HepG2 (cell line): ENCODE measurements at regions not wholly inside any gene's neighbourhood (a gene's known extent, or its start where the extent isn't known, plus 50 kb on each side); places are given as distances from the start of the nearest gene placed in this dataset.

Experiments
- ATAC-seq: fragments of 200-7000 bp; cut with Tn5 transposase; 3 replicates; pipeline ENCODE4 v1.9.1; 2020; ENCODE audit warnings: mild to moderate bottlenecking, moderate library complexity
- BruUV-seq: library from RNA; stranded (reverse); fragments of 400-500 nt; replicated peaks from 2 replicates; lab custom pipeline; 2021; lab: Mats Ljungman, UMichigan
- CTCF ChIA-PET: fragments of 300-600 bp; formaldehyde crosslinking; extraction: SDS; loops from one replicate; lab custom pipeline; 2021; ENCODE audit warnings: low total read pairs, inconsistent platforms, low intra/inter-chr PET ratio; lab: Yijun Ruan, JAX
- POLR2A ChIA-PET: fragments of 350-600 bp; sonication (Branson Sonifier 250); formaldehyde crosslinking; loops from one replicate; lab custom pipeline; 2020; ENCODE audit warnings: antibody characterized with exemption, inconsistent platforms; lab: Yijun Ruan, JAX
- DNase-seq: peaks from one replicate; pipeline ENCODE4 v3.0.0-alpha.2; 2015; ENCODE audit warnings: low spot score
- FAIRE-seq: peaks from 3 replicates; lab custom pipeline; 2011; peaks lifted over from hg19 to GRCh38; lab: Jason Lieb, UNC
- H2AFZ ChIP-seq: one replicate; pipeline ENCODE4 v1.6.1; 2011; ENCODE audit warnings: low read length, inconsistent platforms
- H3K27ac ChIP-seq: fragments of 300-600 bp; 3 replicates; pipeline ENCODE4 v1.8.0; 2011; ENCODE audit warnings: mixed run types, mild to moderate bottlenecking, mixed read lengths, low read length, inconsistent platforms; ENCODE audit not compliant: insufficient read depth; ENCODE audit errors: extremely low read length
- H3K27me3 ChIP-seq, 2 experiments: fragments of 200-600 bp in 1 of 2; 2 replicates in 1 of 2; 3 replicates in 1 of 2; pipeline versions ENCODE4 v1.6.0 to v1.8.0; 2011; ENCODE audit warnings: low read length in 2 of 2, mild to moderate bottlenecking in 2 of 2, moderate library complexity in 2 of 2, inconsistent platforms in 1 of 2; ENCODE audit not compliant: insufficient read depth in 2 of 2, control insufficient read depth in 1 of 2
- H3K36me3 ChIP-seq, 2 experiments: fragments of 200-600 bp in 1 of 2; replicated peaks in 1 of 2; 2 replicates in 1 of 2; 3 replicates in 1 of 2; pipeline versions ENCODE4 v1.5.1 to v1.8.0; 2011; ENCODE audit warnings: low read length in 2 of 2, inconsistent platforms in 1 of 2; ENCODE audit not compliant: insufficient read depth in 2 of 2, control insufficient read depth in 1 of 2
- H3K4me1 ChIP-seq: 2 replicates; pipeline ENCODE4 v1.5.1; 2012; ENCODE audit warnings: low read length, inconsistent platforms; ENCODE audit not compliant: insufficient read depth
- H3K4me2 ChIP-seq: 2 replicates; pipeline ENCODE4 v1.6.0; 2011; ENCODE audit warnings: low read depth, low read length, inconsistent platforms
- H3K4me3 ChIP-seq, 3 experiments: fragments of 200-600 bp in 1 of 3; sonication (generic), shearing (Covaris generic) in 1 of 3; replicated peaks in 1 of 3; 2 replicates each; pipeline ENCODE4 v1.5.1; 2011 to 2016; ENCODE audit warnings: low read length in 3 of 3, inconsistent platforms in 2 of 3, low read depth in 2 of 3, mild to moderate bottlenecking in 2 of 3, control low read depth in 1 of 3, mixed read lengths in 1 of 3; ENCODE audit not compliant: insufficient read depth in 1 of 3
- H3K79me2 ChIP-seq: one replicate; pipeline ENCODE4 v1.6.1; 2011; ENCODE audit warnings: low read length, inconsistent platforms; ENCODE audit not compliant: insufficient read depth
- H3K9ac ChIP-seq: 2 replicates; pipeline ENCODE4 v1.6.0; 2011; ENCODE audit warnings: mild to moderate bottlenecking, low read depth, low read length, inconsistent platforms; ENCODE audit not compliant: insufficient read depth
- H3K9me3 ChIP-seq: 2 replicates; pipeline ENCODE4 v1.5.1; 2012; ENCODE audit warnings: mild to moderate bottlenecking, low read length
- H4K20me1 ChIP-seq: 2 replicates; pipeline ENCODE4 v1.6.0; 2011; ENCODE audit warnings: inconsistent platforms, mild to moderate bottlenecking, low read length, moderate library complexity; ENCODE audit not compliant: insufficient read depth
- ATF4 ChIP-seq, 2 experiments: fragments of 450-650 bp in 1 of 2; sonication (generic) in 1 of 2; formaldehyde crosslinking; IDR thresholded peaks; 2 replicates each; pipeline versions ENCODE4 v1.5.0 to v1.8.0; 2020 to 2022; ENCODE audit warnings: mild to moderate bottlenecking in 1 of 2, missing genetic modification reagents in 1 of 2
- ETV6 ChIP-seq: sonication (generic); formaldehyde crosslinking; conservative IDR thresholded peaks from 2 replicates; pipeline ENCODE4 v1.4.0; 2020; ENCODE audit warnings: missing genetic modification reagents
- LBX2 ChIP-seq: sonication (generic); formaldehyde crosslinking; IDR thresholded peaks from 2 replicates; pipeline ENCODE4 v1.5.0; 2020; ENCODE audit warnings: missing genetic modification reagents, mild to moderate bottlenecking, borderline replicate concordance
- MED8 ChIP-seq: sonication (generic); formaldehyde crosslinking; IDR thresholded peaks from 2 replicates; pipeline ENCODE4 v1.8.1; 2023; ENCODE audit warnings: mild to moderate bottlenecking, missing genetic modification reagents; ENCODE audit not compliant: insufficient replicate concordance
- NFE2L2 ChIP-seq: fragments of 150-350 bp; IDR thresholded peaks from 2 replicates; pipeline ENCODE4 v1.6.1; 2014; ENCODE audit warnings: low read length
- NR1H2 ChIP-seq: sonication (generic); formaldehyde crosslinking; IDR thresholded peaks from 2 replicates; pipeline ENCODE4 v1.8.1; 2022; ENCODE audit warnings: low read depth, missing genetic modification reagents, borderline replicate concordance
- PHF21A ChIP-seq: sonication (generic); formaldehyde crosslinking; IDR thresholded peaks from 2 replicates; pipeline ENCODE4 v1.5.0; 2020; ENCODE audit warnings: mild to moderate bottlenecking, missing genetic modification reagents
- RXRB ChIP-seq: IDR thresholded peaks from 2 replicates; pipeline ENCODE4 v1.6.1; 2016; ENCODE audit warnings: borderline replicate concordance, missing genetic modification reagents, missing compliant biosample characterization
- SMARCE1 ChIP-seq: fragments of 450-650 bp; IDR thresholded peaks from 2 replicates; pipeline ENCODE4 v1.6.1; 2017; ENCODE audit warnings: borderline replicate concordance
- ZEB1 ChIP-seq: IDR thresholded peaks from 2 replicates; pipeline ENCODE4 v1.6.1; 2012; ENCODE audit warnings: mild to moderate bottlenecking, low read depth, inconsistent platforms; ENCODE audit not compliant: insufficient replicate concordance
- ZKSCAN8 ChIP-seq: IDR thresholded peaks from 2 replicates; pipeline ENCODE4 v1.6.1; 2016; ENCODE audit warnings: borderline replicate concordance, missing genetic modification reagents, missing compliant biosample characterization
- ZNF136 ChIP-seq: sonication (generic); formaldehyde crosslinking; IDR thresholded peaks from 2 replicates; pipeline ENCODE4 v1.8.1; 2022; ENCODE audit warnings: low read depth, mild to moderate bottlenecking, moderate library complexity, missing genetic modification reagents
- ZNF614 ChIP-seq: IDR thresholded peaks from 2 replicates; pipeline ENCODE4 v1.6.1; 2018; ENCODE audit warnings: missing biosample characterization, missing genetic modification reagents, inconsistent platforms, borderline replicate concordance
- WGBS: methylation state at CpG from one replicate; pipeline ENCODE4 v1.1.6; 2017; ENCODE audit warnings: low lambda C conversion rate; 5-methylcytosine and 5-hydroxymethylcytosine counted together
- in situ Hi-C: cut with HindIII; loops from 2 replicates; pipeline ENCODE4 v1.10.0; 2017; ENCODE audit warnings: low pct_unique_long_range_greater_than_20kb; ENCODE audit not compliant: extremely low pct_ligation_motif_present
- intact Hi-C: fragments of 100-400 bp; cut with micrococcal nuclease; formaldehyde crosslinking; loops from one replicate; pipeline ENCODE4 v1.10.0; 2022; ENCODE audit not compliant: unreplicated experiment

- TF ChIP-seq MED8 (CRISPR knock-in tag) (no peak), SMARCE1 (no peak), LBX2 (no peak), ZEB1 (no peak), ZNF136 (CRISPR knock-in tag) (no peak), ATF4 (CRISPR knock-in tag; IDR thresholded peaks at IDR 0.05) (no peak), ZNF614 (CRISPR knock-in tag) (no peak), PHF21A (CRISPR knock-in tag) (no peak), ETV6 (no peak)
Observed at GRCh38 chr3:44066806-44067205, 174.9 kb upstream of the TOPAZ1 start (continued).

GRCh38 chr3:44067431-44067830 is 174.3 kb upstream of the TOPAZ1 start:
- intact Hi-C loops: no loop called here
- no peaks in the 10 kb centered on the region for H3K4me1 ChIP-seq
- in situ Hi-C loops: no loop called here
- H2AFZ ChIP-seq: no peak overlapping the region
- H3K9ac ChIP-seq: no peak overlapping the region
- no peak for FAIRE-seq
- H3K27me3 ChIP-seq: peaks cover 0 to 12% of the 10 kb centered on the region in 2 experiments; a peak in 2 of 5 replicates
- no peaks in the 10 kb centered on the region for H3K36me3 ChIP-seq
- no peak overlapping the region for H3K4me3 ChIP-seq
- H4K20me1 ChIP-seq: no peaks in the 10 kb centered on the region
- BruUV-seq: no TSS peak
- CTCF ChIA-PET: no interaction called here
- TF ChIP-seq ZKSCAN8 (CRISPR knock-in tag) (no peak), NR1H2 (CRISPR knock-in tag) (no peak), NFE2L2 (no peak), RXRB (CRISPR knock-in tag) (no peak)
- TF ChIP-seq, all 625 proteins: peak for 0
- Histone ChIP-seq H3K27ac (no peak overlapping the region), H3K79me2 (no peaks in the 10 kb centered on the region), H3K4me2 (no peak overlapping the region), H3K9me3 (no peaks in the 10 kb centered on the region)
- ATAC-seq: no peak
- no peak for DNase-seq
- 6% methylated on average over 4 of the region's 6 CpGs for WGBS
- POLR2A ChIA-PET: no interaction called here
